Small intestine (tissue), 7 donors: ENCODE measurements at regions not wholly inside any gene's neighbourhood (a gene's known extent, or its start where the extent isn't known, plus 50 kb on each side); places are given as distances from the start of the nearest gene placed in this dataset.
A peak's percentile ranks its signal among the peaks of the same experiment; 100 is the strongest.

Experiments
- DNase-seq, 2 donors: peaks; one replicate each; pipeline versions ENCODE4 v3.0.0 to v3.0.0-alpha.2; 2013
- FAIRE-seq: peaks from 2 replicates; lab custom pipeline; 2012; peaks lifted over from hg19 to GRCh38; lab: Jason Lieb, UNC
- H3K27ac ChIP-seq, 3 donors: one replicate each; pipeline ENCODE4 v1.5.1; 2013; ENCODE audit warnings: low read length in 2 of 3, mild to moderate bottlenecking in 2 of 3, control low read depth in 1 of 3, inconsistent platforms in 1 of 3, low read depth in 1 of 3, moderate library complexity in 1 of 3
- H3K27me3 ChIP-seq, 3 donors: one replicate each; pipeline ENCODE4 v1.6.1; 2013; ENCODE audit warnings: low read length in 3 of 3, inconsistent platforms in 1 of 3; ENCODE audit not compliant: control insufficient read depth in 3 of 3, insufficient read depth in 3 of 3
- H3K36me3 ChIP-seq, 3 donors: one replicate each; pipeline ENCODE4 v1.6.1; 2013; ENCODE audit warnings: low read length in 3 of 3, inconsistent platforms in 1 of 3, low read depth in 1 of 3, mild to moderate bottlenecking in 1 of 3, moderate library complexity in 1 of 3; ENCODE audit not compliant: control insufficient read depth in 3 of 3, insufficient read depth in 2 of 3
- H3K4me1 ChIP-seq, 3 donors: one replicate each; pipeline ENCODE4 v1.6.1; 2013; ENCODE audit warnings: low read length in 2 of 3, inconsistent platforms in 1 of 3, low read depth in 1 of 3, mild to moderate bottlenecking in 1 of 3, moderate library complexity in 1 of 3; ENCODE audit not compliant: control insufficient read depth in 3 of 3, insufficient read depth in 2 of 3
- H3K4me3 ChIP-seq, 3 donors: one replicate each; pipeline ENCODE4 v1.5.1; 2013; ENCODE audit warnings: low read length in 3 of 3, control low read depth in 1 of 3, inconsistent platforms in 1 of 3, low read depth in 1 of 3, mild to moderate bottlenecking in 1 of 3, moderate library complexity in 1 of 3
- H3K9me3 ChIP-seq, 2 donors: one replicate each; pipeline ENCODE4 v1.6.1; 2013; ENCODE audit warnings: low read depth in 1 of 2, low read length in 1 of 2; ENCODE audit not compliant: control insufficient read depth in 2 of 2, insufficient read depth in 1 of 2
- WGBS, 3 donors: extraction: QIAGEN DNeasy Blood & Tissue Kit; methylation state at CpG; one replicate each; pipeline ENCODE4 v1.1.7; 2013; 5-methylcytosine and 5-hydroxymethylcytosine counted together
- donor health status: healthy with polysubstance abuse.
- donor health status: control.
- donor health status: control.
- donor health status: Bipolar disorder and iron deficiency.
- donor health status: healthy.

DNA sequence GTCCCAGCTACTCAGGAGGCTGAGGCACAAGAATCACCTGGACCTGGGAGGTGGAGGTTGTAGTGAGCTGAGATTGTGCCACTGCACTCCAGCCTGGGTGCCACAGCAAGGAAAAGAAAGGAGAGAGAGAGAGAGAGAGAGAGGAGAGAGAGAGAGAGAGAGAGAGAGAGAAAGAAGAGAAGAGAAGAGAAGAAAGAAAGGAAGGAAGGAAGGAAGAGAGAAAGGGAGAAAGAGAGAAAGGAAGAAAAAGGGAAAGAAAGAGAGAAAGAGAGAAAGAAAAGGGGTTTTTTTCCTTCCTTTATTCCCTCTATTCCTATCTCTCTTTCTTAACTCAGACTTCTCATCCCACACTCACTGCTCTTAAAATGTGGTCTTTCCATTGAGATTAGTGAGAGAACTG is 238.7 kb upstream of the PRDM1 start:
- DNase-seq (no peak), FAIRE-seq (no peak)
- no peaks in the 10 kb centered on the region for H3K36me3 ChIP-seq
- no peaks in the 10 kb centered on the region for H3K4me1 ChIP-seq
- H3K27ac ChIP-seq = no peak overlapping the region
- H3K27me3 ChIP-seq = no peaks in the 10 kb centered on the region
- no peak overlapping the region for H3K4me3 ChIP-seq
- no peaks in the 10 kb centered on the region for H3K9me3 ChIP-seq

DNA sequence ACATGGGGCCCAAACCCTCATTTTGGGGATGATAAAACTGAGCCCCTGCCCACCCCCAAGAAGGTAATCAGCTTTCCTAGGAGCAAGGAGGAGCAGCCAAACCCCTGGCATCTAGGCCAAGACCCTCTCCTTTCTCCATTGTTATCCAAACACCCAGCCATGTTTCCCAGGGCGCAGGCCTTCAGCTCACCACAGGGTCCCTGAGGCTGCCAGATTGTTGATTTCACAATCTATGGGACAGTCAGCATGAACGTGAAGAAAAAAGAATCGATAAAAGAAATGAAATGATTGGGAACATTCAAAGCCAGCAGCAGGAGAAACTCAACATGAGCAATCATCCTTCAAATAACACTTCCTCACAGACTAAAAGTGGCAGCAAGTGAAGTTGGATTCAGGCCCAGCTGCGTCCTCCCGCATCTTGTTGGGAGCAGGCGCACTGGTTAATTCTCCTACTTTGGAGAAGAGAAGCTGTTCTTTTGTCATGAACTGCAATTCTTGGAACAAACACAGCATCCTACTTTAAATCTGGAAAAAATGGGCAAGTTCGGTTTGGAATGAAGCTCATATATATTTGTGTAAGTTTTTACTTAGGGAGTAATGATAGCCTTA is 241.8 kb upstream of the PRDM1 start:
- H3K4me1 ChIP-seq = no peaks in the 10 kb centered on the region
- peak overlapping the region in 1 of 3 donors; percentile 9 for H3K27ac ChIP-seq
- no peaks in the 10 kb centered on the region for H3K36me3 ChIP-seq
- no peaks in the 10 kb centered on the region for H3K27me3 ChIP-seq
- no peak overlapping the region for H3K4me3 ChIP-seq
- WGBS, 3 donors = 68 to 93% (median 89%) methylated on average over 7 of the region's 7 CpGs
- FAIRE-seq (no peak), DNase-seq (no peak)
- no peaks in the 10 kb centered on the region for H3K9me3 ChIP-seq

DNA sequence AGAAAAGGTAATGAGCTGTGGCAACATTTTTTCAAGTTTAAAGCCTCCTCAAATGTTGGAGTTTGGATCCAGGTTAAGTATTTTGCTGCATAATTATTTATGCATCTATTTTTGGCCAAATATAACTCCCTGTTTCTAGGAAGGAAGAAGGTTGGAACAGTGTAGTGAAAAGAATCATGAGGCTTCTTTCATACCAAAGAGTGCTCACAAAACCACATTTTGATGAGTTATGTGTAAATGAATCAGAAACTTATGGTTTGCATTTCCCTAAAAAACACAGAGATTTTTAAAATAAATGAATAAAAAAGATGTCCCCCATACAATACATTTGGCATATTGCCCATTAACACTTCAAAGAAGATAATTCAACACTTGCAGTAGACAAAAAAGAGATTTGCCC is 246.9 kb upstream of the PRDM1 start:
- Histone ChIP-seq H3K4me3 (no peak overlapping the region), H3K27ac (no peak overlapping the region), H3K9me3 (no peaks in the 10 kb centered on the region), H3K27me3 (no peaks in the 10 kb centered on the region), H3K36me3 (no peaks in the 10 kb centered on the region), H3K4me1 (peaks cover 0 to 3% (median 0%) of the 10 kb centered on the region in 3 donors)
- DNase-seq (no peak), FAIRE-seq (no peak)

DNA sequence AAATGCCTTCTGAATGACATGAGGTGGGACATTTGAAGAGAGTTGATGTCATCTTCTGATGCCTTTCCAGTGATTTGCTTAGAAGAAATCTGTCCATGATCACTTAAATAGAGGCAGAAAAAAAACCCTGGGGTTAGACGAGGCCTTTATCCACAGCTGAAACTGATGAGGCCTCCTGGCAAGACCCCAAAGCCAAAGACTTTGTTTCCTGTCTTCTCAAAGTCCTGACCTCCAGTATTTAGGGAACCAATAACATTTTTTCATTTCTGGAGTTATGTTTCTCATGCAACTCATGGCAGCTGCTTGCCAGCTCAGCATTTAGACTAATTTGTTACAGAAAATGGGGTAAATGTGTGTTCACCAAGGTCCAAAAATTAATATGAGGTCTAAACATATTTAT is 248.0 kb upstream of the PRDM1 start:
- Histone ChIP-seq H3K36me3 (no peaks in the 10 kb centered on the region), H3K27ac (no peak overlapping the region), H3K4me3 (no peak overlapping the region), H3K27me3 (no peaks in the 10 kb centered on the region), H3K4me1 (peaks cover 0 to 3% (median 0%) of the 10 kb centered on the region in 3 donors), H3K9me3 (no peaks in the 10 kb centered on the region)
- 30 to 49% (median 32%) methylated on average over 1 of the region's 1 CpG for WGBS, 3 donors
- no peak for FAIRE-seq
- DNase-seq = no peak

DNA sequence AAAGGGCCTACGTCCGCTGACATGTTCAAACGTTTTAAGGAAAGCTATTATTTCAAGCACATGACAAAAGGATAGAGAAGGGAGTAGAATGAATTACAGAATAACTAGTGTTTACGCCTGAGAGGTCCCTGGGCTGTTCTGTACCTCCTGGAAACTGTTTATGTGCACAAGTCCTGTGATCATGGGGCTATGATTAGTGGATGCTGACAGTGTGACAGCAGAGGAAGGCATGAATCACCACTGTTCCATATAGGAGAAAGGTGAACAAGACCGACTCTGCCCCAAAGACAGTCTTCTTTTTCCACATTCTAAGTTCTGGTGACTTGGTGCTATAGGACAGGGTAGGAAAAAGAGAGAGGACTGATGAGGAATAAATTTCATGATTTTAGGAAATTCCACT is 249.2 kb upstream of the PRDM1 start:
- Histone ChIP-seq H3K4me3 (no peak overlapping the region), H3K9me3 (no peaks in the 10 kb centered on the region), H3K27ac (no peak overlapping the region), H3K36me3 (no peaks in the 10 kb centered on the region), H3K4me1 (peaks cover 0 to 3% (median 0%) of the 10 kb centered on the region in 3 donors), H3K27me3 (no peaks in the 10 kb centered on the region)
- FAIRE-seq (no peak), DNase-seq (no peak)
- 86 to 93% (median 93%) methylated on average over 5 of the region's 5 CpGs for WGBS, 3 donors

DNA sequence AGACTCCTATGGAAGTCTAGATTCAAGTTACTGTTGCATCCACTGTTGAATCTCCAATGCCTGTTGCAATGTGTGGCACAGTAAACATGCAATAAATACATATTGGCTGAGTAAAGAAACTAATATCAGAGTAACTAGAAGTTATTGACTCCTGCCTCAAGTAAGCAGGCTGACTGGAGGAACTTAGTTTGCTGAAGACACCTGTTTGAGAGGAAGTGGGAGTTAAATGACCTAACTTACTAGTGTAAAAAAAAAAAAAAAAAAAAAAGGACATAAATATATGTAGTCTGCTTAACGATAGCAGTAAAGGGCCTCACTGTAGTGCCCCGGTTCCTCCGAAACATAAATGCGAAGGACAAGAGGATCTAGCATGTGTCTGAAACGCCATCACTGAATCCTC is 249.8 kb upstream of the PRDM1 start:
- Histone ChIP-seq H3K27ac (no peak overlapping the region), H3K4me3 (no peak overlapping the region), H3K9me3 (no peaks in the 10 kb centered on the region), H3K36me3 (no peaks in the 10 kb centered on the region), H3K27me3 (no peaks in the 10 kb centered on the region), H3K4me1 (peaks cover 0 to 3% (median 0%) of the 10 kb centered on the region in 3 donors)
- FAIRE-seq (no peak), DNase-seq (no peak)
- WGBS, 3 donors = 88 to 96% (median 94%) methylated on average over 5 of the region's 5 CpGs

DNA sequence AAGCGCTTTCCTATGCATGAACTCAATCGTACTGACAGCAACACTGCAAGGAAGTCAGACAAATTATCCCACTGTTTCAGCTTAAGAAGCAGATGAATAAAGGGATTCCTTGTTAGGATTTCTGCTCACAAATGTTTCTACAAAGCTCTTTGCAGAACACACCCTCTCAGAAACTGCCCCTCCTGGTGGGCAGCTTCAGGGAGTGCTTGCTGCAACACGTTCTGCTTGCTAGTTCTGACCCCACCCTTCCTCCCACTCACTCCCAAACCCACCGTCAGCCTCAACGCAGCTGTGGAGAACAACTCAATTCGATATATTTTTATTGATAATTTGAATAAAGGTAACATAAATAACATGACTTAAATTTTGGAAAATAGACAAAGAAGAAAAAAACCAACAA is 250.8 kb upstream of the PRDM1 start:
- DNase-seq = peak in 1 of 2 donors; percentile 47

DNA sequence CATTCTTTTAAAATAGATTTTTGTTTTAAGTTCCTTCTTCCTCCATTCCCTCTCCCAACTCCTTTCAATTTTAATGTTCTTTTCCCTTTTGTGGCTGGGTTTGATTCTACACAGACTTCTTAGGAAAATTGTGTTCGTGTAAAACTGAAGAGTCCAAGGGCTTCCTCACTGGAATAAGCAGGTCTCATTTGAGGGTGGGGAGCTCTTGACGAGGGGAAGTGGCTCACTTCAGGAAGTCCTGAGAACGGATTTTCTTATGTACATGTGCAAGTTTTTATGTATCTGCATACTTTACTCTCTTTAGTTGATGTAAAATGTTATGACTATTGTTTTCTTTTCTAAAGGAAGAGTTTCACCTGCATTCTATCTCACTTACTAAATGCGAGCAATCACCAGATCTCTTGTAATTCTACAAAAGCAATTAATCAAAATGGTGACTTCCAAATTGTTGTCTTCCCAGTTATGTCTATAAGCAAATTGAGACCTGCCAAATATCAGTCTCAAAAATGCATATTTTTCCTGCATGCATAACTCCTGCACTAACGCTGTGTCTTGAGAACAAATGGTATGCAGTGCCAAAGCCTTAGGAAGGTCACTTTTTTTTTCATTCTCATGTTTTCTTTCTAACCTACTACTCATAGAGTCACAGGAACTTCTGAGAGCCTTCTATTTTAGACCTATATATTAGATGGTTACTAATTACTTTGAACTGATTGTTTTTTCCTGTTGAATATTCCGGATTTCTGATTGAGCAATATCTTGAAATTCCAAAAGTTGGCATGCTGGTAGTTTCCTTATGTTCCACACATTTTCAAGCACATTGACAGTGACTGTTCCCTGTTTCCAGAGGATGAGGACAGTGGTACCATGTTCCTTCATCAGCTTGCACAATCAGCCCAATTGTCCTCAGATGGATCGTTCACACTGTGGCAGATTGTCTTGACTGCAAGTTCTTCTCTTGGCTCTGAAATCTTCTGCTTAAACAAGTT is 251.9 kb upstream of the PRDM1 start:
- Histone ChIP-seq H3K27me3 (no peaks in the 10 kb centered on the region), H3K4me3 (no peak overlapping the region), H3K27ac (no peak overlapping the region), H3K36me3 (no peaks in the 10 kb centered on the region), H3K4me1 (peaks cover 0 to 3% (median 0%) of the 10 kb centered on the region in 3 donors), H3K9me3 (no peaks in the 10 kb centered on the region)
- FAIRE-seq (no peak), DNase-seq (no peak)
- 76 to 92% (median 87%) methylated on average over 7 of the region's 7 CpGs for WGBS, 3 donors

More for the DNA sequence above, 250.8 kb upstream of the PRDM1 start:
- Histone ChIP-seq H3K4me1 (peaks cover 0 to 3% (median 0%) of the 10 kb centered on the region in 3 donors), H3K27me3 (no peaks in the 10 kb centered on the region), H3K4me3 (no peak overlapping the region), H3K27ac (no peak overlapping the region), H3K9me3 (no peaks in the 10 kb centered on the region), H3K36me3 (no peaks in the 10 kb centered on the region)
- no peak for FAIRE-seq
- 55 to 74% (median 68%) methylated on average over 6 of the region's 6 CpGs for WGBS, 3 donors
